ENCODE measurements at regions not wholly inside any gene's neighbourhood (a gene's known extent, or its start where the extent isn't known, plus 50 kb on each side); places are given as distances from the start of the nearest gene placed in this dataset.
A peak's percentile ranks its signal among the peaks of the same experiment; 100 is the strongest.
"Not testable (repeated sequence)": the region's sequence is repeated elsewhere in the genome, so short reads cannot be mapped to it uniquely, and the experiment has no call there.

DNA sequence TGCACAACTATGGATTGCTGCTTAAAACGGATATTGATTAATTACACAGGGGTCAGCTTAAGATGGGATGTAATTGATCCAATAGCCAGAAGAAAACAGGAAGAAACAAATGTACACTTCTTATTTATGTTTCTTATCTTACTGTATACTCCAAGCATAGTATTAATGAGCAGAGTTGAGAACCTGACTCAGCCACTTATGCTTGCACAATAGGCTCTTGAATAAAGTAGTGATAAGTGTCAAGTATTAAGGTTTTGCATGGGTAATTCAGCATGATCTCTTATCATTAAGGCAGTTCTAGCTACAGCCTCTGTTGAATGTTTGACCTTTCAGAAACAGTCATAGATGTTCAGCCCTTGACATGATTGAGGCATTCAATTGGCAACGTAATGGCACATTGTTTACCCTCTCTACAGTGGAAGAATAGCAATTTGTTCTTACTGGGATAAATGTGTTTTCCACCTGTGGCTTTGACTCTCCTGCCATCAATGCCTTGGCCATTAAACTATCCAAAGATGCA is 136.5 kb downstream of the OR4F15 start:
- not testable (repeated sequence) for H2AFZ ChIP-seq (ENCODE audit: low read length); H3K36me3 ChIP-seq (ENCODE audit: insufficient read depth, low read length); H4K20me1 ChIP-seq (ENCODE audit: insufficient read depth, low read depth, low read length); H3K9me2 ChIP-seq (replicated peaks; ENCODE audit: insufficient read depth, low read length); DNase-seq; H3K9me3 ChIP-seq (ENCODE audit: low read length); H3K4me3 ChIP-seq (ENCODE audit: low read length); H3K4me2 ChIP-seq (ENCODE audit: low read depth, low read length, poor library complexity, severe bottlenecking); H3K4me1 ChIP-seq (ENCODE audit: low read length); H3K79me2 ChIP-seq (ENCODE audit: low read length); H3K27ac ChIP-seq (ENCODE audit: low read length); H3K27me3 ChIP-seq (ENCODE audit: low read length); H3K9ac ChIP-seq (ENCODE audit: low read length)

DNA sequence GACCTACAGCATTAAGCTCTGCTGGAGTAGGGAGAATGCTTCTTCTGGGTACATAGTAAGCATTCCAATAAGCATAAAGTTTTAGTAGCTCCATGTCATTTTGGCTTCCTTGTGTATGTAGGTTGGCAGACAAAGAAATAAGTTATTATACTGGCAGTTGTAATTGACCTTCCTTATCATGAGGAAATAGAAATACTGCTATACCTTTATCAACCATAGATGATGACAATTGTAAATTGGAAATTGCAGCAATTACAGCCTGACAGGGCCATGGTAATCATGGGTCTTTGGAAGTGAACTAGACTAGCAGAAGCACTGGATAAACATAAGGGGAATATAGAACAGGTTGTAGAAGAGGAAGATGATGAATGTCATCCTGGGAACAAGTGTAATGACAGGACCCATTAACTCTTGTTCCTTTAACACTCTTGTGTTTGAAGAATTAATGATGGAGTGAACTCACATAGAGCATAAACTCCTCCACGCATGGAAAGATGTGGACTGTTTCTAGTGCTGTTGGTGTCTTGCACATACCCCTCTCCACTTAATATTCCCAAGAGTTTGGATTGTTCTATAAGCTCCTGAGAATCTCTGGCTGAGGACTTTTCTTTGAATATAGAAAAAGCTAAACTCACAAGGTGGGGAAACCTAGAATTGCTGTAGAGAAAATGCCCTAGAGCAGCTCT is 137.5 kb downstream of the OR4F15 start:
- H3K4me3 ChIP-seq (ENCODE audit: low read length); H3K4me2 ChIP-seq (ENCODE audit: low read depth, low read length, poor library complexity, severe bottlenecking); H3K27me3 ChIP-seq (ENCODE audit: low read length); H3K9me3 ChIP-seq (ENCODE audit: low read length); H3K4me1 ChIP-seq (ENCODE audit: low read length); H3K36me3 ChIP-seq (ENCODE audit: insufficient read depth, low read length); H2AFZ ChIP-seq (ENCODE audit: low read length); H3K9ac ChIP-seq (ENCODE audit: low read length); H3K9me2 ChIP-seq (replicated peaks; ENCODE audit: insufficient read depth, low read length); H3K79me2 ChIP-seq (ENCODE audit: low read length); H3K27ac ChIP-seq (ENCODE audit: low read length); H4K20me1 ChIP-seq (ENCODE audit: insufficient read depth, low read depth, low read length): not testable (repeated sequence)
- DNase-seq, result peak; percentile 15

DNA sequence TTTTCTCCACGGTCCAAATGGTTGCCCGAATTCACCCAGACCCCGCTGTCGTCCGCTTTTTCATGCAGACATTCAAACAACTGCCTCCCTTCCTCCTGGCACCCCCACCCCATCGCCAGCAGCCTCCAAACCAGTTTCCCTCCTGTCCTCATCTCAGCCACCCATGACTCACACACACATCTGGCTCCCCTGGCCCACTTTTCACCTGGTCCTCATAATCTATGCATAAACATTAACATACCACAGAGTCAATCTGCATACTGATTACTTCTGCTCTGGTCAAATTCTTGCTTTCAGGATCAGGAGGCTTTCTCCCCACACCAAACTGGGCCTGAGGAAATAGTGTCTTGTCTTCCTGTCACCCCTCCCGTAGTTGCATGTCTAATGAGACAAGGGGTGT is 142.0 kb downstream of the OR4F15 start:
- not testable (repeated sequence) for H3K79me2 ChIP-seq (ENCODE audit: low read length); H4K20me1 ChIP-seq (ENCODE audit: insufficient read depth, low read depth, low read length); H2AFZ ChIP-seq (ENCODE audit: low read length); DNase-seq; H3K4me2 ChIP-seq (ENCODE audit: low read depth, low read length, poor library complexity, severe bottlenecking); H3K4me3 ChIP-seq (ENCODE audit: low read length); H3K9ac ChIP-seq (ENCODE audit: low read length); H3K9me2 ChIP-seq (replicated peaks; ENCODE audit: insufficient read depth, low read length); H3K27me3 ChIP-seq (ENCODE audit: low read length); H3K9me3 ChIP-seq (ENCODE audit: low read length); H3K4me1 ChIP-seq (ENCODE audit: low read length); H3K27ac ChIP-seq (ENCODE audit: low read length); H3K36me3 ChIP-seq (ENCODE audit: insufficient read depth, low read length)

DNA sequence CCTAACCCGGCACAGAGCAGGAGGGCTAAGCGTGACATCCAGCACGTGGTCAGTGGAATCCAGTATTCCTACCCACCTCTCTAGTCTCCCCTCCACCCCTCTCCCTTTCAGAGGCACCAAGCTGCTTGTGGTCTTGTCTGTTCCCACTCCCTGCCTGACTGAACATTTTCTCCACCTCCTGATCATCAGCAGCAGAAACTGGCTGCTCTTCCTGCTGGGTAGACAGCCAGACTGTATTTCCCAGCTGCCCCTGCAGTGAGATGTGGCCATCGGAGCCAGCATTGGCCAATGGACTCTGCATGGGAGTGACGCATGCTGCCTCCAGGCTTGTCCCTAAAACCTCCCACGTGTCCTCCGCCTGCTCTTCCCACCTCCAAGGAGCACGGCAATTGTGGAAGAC is 143.8 kb downstream of the OR4F15 start:
- H3K79me2 ChIP-seq (ENCODE audit: low read length); H2AFZ ChIP-seq (ENCODE audit: low read length); H3K36me3 ChIP-seq (ENCODE audit: insufficient read depth, low read length); H4K20me1 ChIP-seq (ENCODE audit: insufficient read depth, low read depth, low read length); H3K9me2 ChIP-seq (replicated peaks; ENCODE audit: insufficient read depth, low read length); H3K27ac ChIP-seq (ENCODE audit: low read length); H3K27me3 ChIP-seq (ENCODE audit: low read length); H3K4me3 ChIP-seq (ENCODE audit: low read length); H3K4me2 ChIP-seq (ENCODE audit: low read depth, low read length, poor library complexity, severe bottlenecking); DNase-seq; H3K9me3 ChIP-seq (ENCODE audit: low read length); H3K4me1 ChIP-seq (ENCODE audit: low read length); H3K9ac ChIP-seq (ENCODE audit: low read length): not testable (repeated sequence)

DNA sequence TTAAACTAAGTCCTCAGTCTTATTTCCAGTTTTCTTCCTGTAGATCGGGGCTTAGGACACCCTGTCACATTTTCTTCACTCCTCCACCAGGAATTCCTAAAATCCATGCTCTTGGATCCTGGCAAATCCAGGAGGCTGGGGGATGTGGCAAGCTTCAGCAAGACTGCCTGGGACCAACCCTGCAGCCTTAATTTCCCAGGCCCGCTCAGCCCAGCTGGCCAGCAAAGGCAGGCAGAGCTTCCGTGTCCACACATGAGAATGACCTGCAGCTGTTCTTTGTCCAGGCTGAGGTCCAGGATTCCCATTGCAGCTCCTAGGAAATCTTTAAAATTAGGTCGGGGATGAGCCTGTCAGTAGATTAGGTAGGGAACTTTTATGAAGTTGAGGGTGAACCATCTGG is 146.7 kb downstream of the OR4F15 start:
- not testable (repeated sequence) for H3K9me3 ChIP-seq (ENCODE audit: low read length); H3K27ac ChIP-seq (ENCODE audit: low read length); H3K27me3 ChIP-seq (ENCODE audit: low read length); H3K4me2 ChIP-seq (ENCODE audit: low read depth, low read length, poor library complexity, severe bottlenecking); H3K9ac ChIP-seq (ENCODE audit: low read length); H3K4me3 ChIP-seq (ENCODE audit: low read length); H3K4me1 ChIP-seq (ENCODE audit: low read length); H4K20me1 ChIP-seq (ENCODE audit: insufficient read depth, low read depth, low read length); H2AFZ ChIP-seq (ENCODE audit: low read length); H3K36me3 ChIP-seq (ENCODE audit: insufficient read depth, low read length); H3K79me2 ChIP-seq (ENCODE audit: low read length); H3K9me2 ChIP-seq (replicated peaks; ENCODE audit: insufficient read depth, low read length)
- DNase-seq, result peak; percentile 7

DNA sequence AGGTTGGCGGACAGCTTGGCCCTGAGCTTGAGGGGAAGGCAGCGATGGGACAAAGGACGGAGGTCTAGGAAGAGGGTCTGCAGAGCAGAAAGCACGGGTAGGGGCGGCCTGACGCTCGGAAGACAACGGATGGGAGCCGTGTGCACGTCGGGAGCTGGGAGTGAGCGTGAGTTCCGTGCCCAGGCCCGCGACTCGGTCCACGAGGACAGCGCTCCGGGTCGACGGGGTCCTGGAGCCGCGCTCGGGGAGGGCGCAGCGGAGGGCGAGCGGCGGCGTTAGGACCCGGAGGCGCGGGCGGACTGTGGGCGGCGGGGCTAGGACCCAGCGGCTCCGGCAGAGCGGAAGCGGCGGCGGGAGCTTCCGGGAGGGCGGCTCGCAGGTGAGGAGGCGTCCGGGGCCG is 149.3 kb downstream of the OR4F15 start:
- H3K4me2 ChIP-seq (ENCODE audit: low read depth, low read length, poor library complexity, severe bottlenecking); H4K20me1 ChIP-seq (ENCODE audit: insufficient read depth, low read depth, low read length); H2AFZ ChIP-seq (ENCODE audit: low read length): not testable (repeated sequence)

DNA sequence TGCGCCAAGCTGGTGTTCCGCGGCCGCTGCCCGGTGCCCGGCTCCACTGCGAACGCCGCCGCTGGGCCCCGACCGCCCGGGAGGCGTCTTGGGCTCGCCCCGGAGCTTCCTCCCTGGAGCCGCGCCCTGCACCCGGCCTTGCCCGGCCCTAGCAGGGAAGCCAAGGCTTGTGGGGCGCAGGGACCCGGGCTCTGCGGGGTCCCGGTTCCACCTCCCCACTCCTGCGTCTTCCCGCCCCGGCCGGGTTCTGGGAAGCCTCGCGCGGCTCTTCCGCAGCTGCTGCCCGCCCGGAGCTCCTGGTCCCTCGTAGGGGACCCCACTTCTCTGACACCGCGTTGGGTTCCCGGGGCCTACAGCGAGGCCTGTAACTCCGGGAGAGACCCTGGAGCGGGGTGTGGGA is 149.8 kb downstream of the OR4F15 start:
- H3K9ac ChIP-seq (ENCODE audit: low read length); H3K4me3 ChIP-seq (ENCODE audit: low read length): not testable (repeated sequence)

More for the DNA sequence above, 149.3 kb downstream of the OR4F15 start:
- not testable (repeated sequence) for H3K79me2 ChIP-seq (ENCODE audit: low read length); DNase-seq; H3K9ac ChIP-seq (ENCODE audit: low read length); H3K9me3 ChIP-seq (ENCODE audit: low read length); H3K4me3 ChIP-seq (ENCODE audit: low read length); H3K36me3 ChIP-seq (ENCODE audit: insufficient read depth, low read length); H3K27ac ChIP-seq (ENCODE audit: low read length); H3K4me1 ChIP-seq (ENCODE audit: low read length); H3K9me2 ChIP-seq (replicated peaks; ENCODE audit: insufficient read depth, low read length); H3K27me3 ChIP-seq (ENCODE audit: low read length)

DNA sequence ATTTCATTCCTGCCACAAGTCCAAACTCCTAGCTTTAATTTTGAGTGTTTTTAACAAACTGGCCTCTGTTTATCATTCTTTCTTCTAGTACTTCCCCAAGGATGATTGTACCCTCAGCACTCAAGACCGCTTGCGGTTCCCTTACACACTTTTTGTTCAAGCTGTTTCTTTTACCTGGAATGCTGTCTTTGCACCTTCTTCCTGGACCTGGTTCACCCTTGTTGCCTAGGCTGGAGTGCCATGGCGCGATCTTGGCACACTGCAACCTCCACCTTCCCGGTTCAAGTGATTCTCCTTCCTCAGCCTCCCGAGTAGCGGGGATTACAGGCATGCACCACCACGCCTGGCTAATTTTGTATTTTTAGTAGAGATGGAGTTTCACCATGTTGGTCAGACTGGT is 151.7 kb downstream of the OR4F15 start:
- not testable (repeated sequence) for H3K9ac ChIP-seq (ENCODE audit: low read length); DNase-seq; H3K4me2 ChIP-seq (ENCODE audit: low read depth, low read length, poor library complexity, severe bottlenecking)

More for the DNA sequence above, 149.8 kb downstream of the OR4F15 start:
- H3K9me2 ChIP-seq (replicated peaks; ENCODE audit: insufficient read depth, low read length); H3K4me2 ChIP-seq (ENCODE audit: low read depth, low read length, poor library complexity, severe bottlenecking); H3K27ac ChIP-seq (ENCODE audit: low read length); H3K4me1 ChIP-seq (ENCODE audit: low read length); H3K9me3 ChIP-seq (ENCODE audit: low read length); H3K27me3 ChIP-seq (ENCODE audit: low read length); DNase-seq; H2AFZ ChIP-seq (ENCODE audit: low read length); H3K36me3 ChIP-seq (ENCODE audit: insufficient read depth, low read length); H4K20me1 ChIP-seq (ENCODE audit: insufficient read depth, low read depth, low read length); H3K79me2 ChIP-seq (ENCODE audit: low read length): not testable (repeated sequence)

DNA sequence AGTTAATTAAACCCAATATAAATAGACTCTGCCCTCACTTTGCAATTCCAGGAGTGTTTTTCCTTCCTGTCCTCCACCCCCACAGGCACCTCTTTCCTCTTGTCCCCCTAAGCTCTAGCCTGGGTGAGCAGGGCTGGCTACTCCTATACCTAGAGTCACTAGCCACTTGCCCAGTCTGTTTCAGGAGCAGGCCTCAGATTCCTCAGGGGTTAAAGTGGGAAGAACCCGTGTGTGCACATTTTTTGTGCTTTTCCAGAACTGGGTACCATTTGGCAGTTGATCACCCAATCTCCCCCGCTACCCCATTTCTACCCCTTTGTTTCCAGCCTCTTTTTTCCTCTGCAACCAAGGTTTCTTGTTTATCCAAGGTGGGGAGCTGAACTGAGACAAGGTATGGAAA is 153.4 kb downstream of the OR4F15 start:
- H3K36me3 ChIP-seq (ENCODE audit: insufficient read depth, low read length); H3K27me3 ChIP-seq (ENCODE audit: low read length); H3K4me3 ChIP-seq (ENCODE audit: low read length); H3K9me3 ChIP-seq (ENCODE audit: low read length); H3K4me1 ChIP-seq (ENCODE audit: low read length); H3K79me2 ChIP-seq (ENCODE audit: low read length); H3K27ac ChIP-seq (ENCODE audit: low read length); H3K9me2 ChIP-seq (replicated peaks; ENCODE audit: insufficient read depth, low read length); H2AFZ ChIP-seq (ENCODE audit: low read length); DNase-seq; H4K20me1 ChIP-seq (ENCODE audit: insufficient read depth, low read depth, low read length); H3K9ac ChIP-seq (ENCODE audit: low read length); H3K4me2 ChIP-seq (ENCODE audit: low read depth, low read length, poor library complexity, severe bottlenecking): not testable (repeated sequence)

More for the DNA sequence above, 151.7 kb downstream of the OR4F15 start:
- H2AFZ ChIP-seq (ENCODE audit: low read length); H3K9me2 ChIP-seq (replicated peaks; ENCODE audit: insufficient read depth, low read length); H3K27ac ChIP-seq (ENCODE audit: low read length); H3K4me3 ChIP-seq (ENCODE audit: low read length); H3K36me3 ChIP-seq (ENCODE audit: insufficient read depth, low read length); H3K9me3 ChIP-seq (ENCODE audit: low read length); H4K20me1 ChIP-seq (ENCODE audit: insufficient read depth, low read depth, low read length); H3K4me1 ChIP-seq (ENCODE audit: low read length); H3K79me2 ChIP-seq (ENCODE audit: low read length); H3K27me3 ChIP-seq (ENCODE audit: low read length): not testable (repeated sequence)

All from Karpas-422 (cell line).